ENCODE measurements at regions not wholly inside any gene's neighbourhood (a gene's known extent, or its start where the extent isn't known, plus 50 kb on each side); places are given as distances from the start of the nearest gene placed in this dataset.

GRCh38 chr2:150008901-150009300 is 421.3 kb upstream of the MMADHC start:
- no peak for DNase-seq (ENCODE audit: low read depth in 2 of 2)

GRCh38 chr2:150007815-150008430 is 420.3 kb upstream of the MMADHC start:
- DNase-seq (ENCODE audit: low read depth in 2 of 2) = no peak

GRCh38 chr2:150006591-150006990 is 419.0 kb upstream of the MMADHC start:
- no peak for DNase-seq (ENCODE audit: low read depth in 2 of 2)

- no peak for DNase-seq (ENCODE audit: low read depth in 2 of 2)
Measured at GRCh38 chr2:150003544-150003943, 416.0 kb upstream of the MMADHC start.

GRCh38 chr2:150001788-150002187 is 414.2 kb upstream of the MMADHC start:
- DNase-seq (ENCODE audit: low read depth in 2 of 2) = no peak

GRCh38 chr2:149996901-149997300 is 409.3 kb upstream of the MMADHC start:
- no peak for DNase-seq (ENCODE audit: low read depth in 2 of 2)

GRCh38 chr2:149994057-149994728 is 406.6 kb upstream of the MMADHC start:
- DNase-seq (ENCODE audit: low read depth in 2 of 2) = peak; percentile 60 to 67

GRCh38 chr2:149993316-149993715 is 405.7 kb upstream of the MMADHC start:
- no peak for DNase-seq (ENCODE audit: low read depth in 2 of 2)

- peak in 1 of 2 experiments; percentile 31 for DNase-seq (ENCODE audit: low read depth in 2 of 2)
Measured at GRCh38 chr2:149991576-149991975, 404.0 kb upstream of the MMADHC start.

GRCh38 chr2:149990965-149991364 is 403.4 kb upstream of the MMADHC start:
- DNase-seq (ENCODE audit: low read depth in 2 of 2) = no peak

- peak in 1 of 2 experiments; percentile 34 for DNase-seq (ENCODE audit: low read depth in 2 of 2)
Measured at GRCh38 chr2:149989447-149990063, 402.0 kb upstream of the MMADHC start.

GRCh38 chr2:149988361-149988760 is 400.8 kb upstream of the MMADHC start:
- DNase-seq (ENCODE audit: low read depth in 2 of 2) = no peak

- no peak for DNase-seq (ENCODE audit: low read depth in 2 of 2)
Measured at GRCh38 chr2:149986861-149987260, 399.3 kb upstream of the MMADHC start.

- no peak for DNase-seq (ENCODE audit: low read depth in 2 of 2)
Measured at GRCh38 chr2:149984311-149984710, 396.7 kb upstream of the MMADHC start.

GRCh38 chr2:149972066-149972465 is 384.5 kb upstream of the MMADHC start:
- peak in 1 of 2 experiments; percentile 7 for DNase-seq (ENCODE audit: low read depth in 2 of 2)

GRCh38 chr2:149954981-149955600 is 367.5 kb upstream of the MMADHC start:
- no peak for DNase-seq (ENCODE audit: low read depth in 2 of 2)

GRCh38 chr2:149953627-149954026 is 366.1 kb upstream of the MMADHC start:
- no peak for DNase-seq (ENCODE audit: low read depth in 2 of 2)

GRCh38 chr2:149931486-149931885 is 343.9 kb upstream of the MMADHC start:
- DNase-seq (ENCODE audit: low read depth in 2 of 2) = no peak

- no peak for DNase-seq (ENCODE audit: low read depth in 2 of 2)
Measured at GRCh38 chr2:149928011-149928410, 340.4 kb upstream of the MMADHC start.

GRCh38 chr2:149926149-149926548 is 338.6 kb upstream of the MMADHC start:
- no peak for DNase-seq (ENCODE audit: low read depth in 2 of 2)

GRCh38 chr2:149924549-149925213 is 337.1 kb upstream of the MMADHC start:
- no peak for DNase-seq (ENCODE audit: low read depth in 2 of 2)

GRCh38 chr2:149924028-149924427 is 336.5 kb upstream of the MMADHC start:
- no peak for DNase-seq (ENCODE audit: low read depth in 2 of 2)
